NOMO-1 treated with DMSO at 0.1 percent for 48 hours (cell line): ENCODE measurements at regions not wholly inside any gene's neighbourhood (a gene's known extent, or its start where the extent isn't known, plus 50 kb on each side); places are given as distances from the start of the nearest gene placed in this dataset.

ENCODE experiments used
- DNase-seq: peaks from one replicate; lab custom pipeline; 2025; ENCODE audit not compliant: unreplicated experiment; lab: John Stamatoyannopoulos, UW

GRCh38 chr4:38582445-38582844 is 81.6 kb upstream of the KLF3 start:
- DNase-seq: no peak

GRCh38 chr4:38582889-38583470 is 81.0 kb upstream of the KLF3 start:
- no peak for DNase-seq

DNA sequence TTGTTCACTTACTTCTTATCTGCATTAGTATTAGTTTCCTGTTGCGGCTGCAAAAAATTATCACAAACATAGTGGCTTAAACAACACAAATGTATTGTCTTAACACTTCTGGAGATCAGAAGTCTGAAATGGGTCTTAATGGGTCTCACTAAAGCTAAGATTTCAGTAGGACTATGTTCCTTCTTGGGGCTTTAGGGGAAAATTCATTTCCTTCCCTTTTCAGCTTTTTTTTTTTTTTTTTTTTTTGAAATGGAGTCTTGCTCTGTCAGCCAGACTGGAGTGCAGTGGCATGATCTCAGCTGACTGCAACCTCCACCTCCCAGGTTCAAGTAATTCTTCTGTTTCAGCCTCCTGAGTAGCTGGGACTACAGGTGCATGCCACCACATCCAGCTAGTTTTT is 78.1 kb upstream of the KLF3 start:
- no peak for DNase-seq

- no peak for DNase-seq
These were observed 76.9 kb upstream of the KLF3 start for GRCh38 chr4:38587106-38587505.

DNA sequence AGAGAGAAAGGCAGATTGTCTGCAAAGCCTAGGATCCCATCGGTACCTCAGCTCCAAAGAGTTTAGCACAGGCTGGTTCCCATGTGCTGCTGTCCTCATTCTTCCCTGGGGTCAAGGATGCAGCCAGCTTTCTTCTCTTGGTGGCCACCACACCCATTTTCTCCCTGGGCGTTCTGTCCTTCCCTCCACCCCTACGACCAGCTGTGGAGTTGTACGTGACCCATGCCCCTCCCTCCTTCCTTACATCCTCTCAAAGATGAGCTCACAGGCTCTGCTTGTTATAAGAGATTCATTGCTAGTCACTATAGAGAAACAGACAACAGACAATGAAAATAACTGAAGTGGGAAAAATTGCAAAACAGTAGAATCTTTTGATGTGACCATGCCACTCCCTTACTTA is 74.0 kb upstream of the KLF3 start:
- no peak for DNase-seq

- DNase-seq: no peak
These were observed 72.2 kb upstream of the KLF3 start for GRCh38 chr4:38591617-38592337.

GRCh38 chr4:38598489-38598888 is 65.5 kb upstream of the KLF3 start:
- no peak for DNase-seq

DNA sequence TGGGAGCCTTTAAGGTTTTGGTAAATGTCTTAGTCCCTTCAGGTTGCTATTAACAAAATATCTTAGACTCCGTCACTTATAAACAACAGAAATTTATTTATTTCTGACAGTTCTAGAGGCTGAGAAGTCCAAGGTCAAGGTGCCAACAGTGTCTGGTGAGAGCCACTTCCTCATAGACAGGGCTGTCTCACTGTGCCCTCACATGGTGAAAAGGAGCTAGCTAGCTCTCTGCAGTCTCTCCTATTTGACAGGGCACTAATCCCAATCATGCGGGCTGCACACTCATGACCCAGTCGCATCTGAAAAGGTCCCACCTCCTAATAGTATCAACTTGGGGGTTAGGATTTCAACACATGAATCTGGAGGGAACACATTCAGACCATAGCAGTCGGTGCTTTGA is 63.4 kb upstream of the KLF3 start:
- no peak for DNase-seq

GRCh38 chr4:38601244-38601915 is 62.6 kb upstream of the KLF3 start:
- peak; percentile 20 for DNase-seq

GRCh38 chr4:38601916-38602291 is 62.1 kb upstream of the KLF3 start:
- no peak for DNase-seq

GRCh38 chr4:38603652-38604051 is 60.3 kb upstream of the KLF3 start:
- DNase-seq: no peak

GRCh38 chr4:38605181-38605752 is 58.7 kb upstream of the KLF3 start:
- DNase-seq: no peak

DNA sequence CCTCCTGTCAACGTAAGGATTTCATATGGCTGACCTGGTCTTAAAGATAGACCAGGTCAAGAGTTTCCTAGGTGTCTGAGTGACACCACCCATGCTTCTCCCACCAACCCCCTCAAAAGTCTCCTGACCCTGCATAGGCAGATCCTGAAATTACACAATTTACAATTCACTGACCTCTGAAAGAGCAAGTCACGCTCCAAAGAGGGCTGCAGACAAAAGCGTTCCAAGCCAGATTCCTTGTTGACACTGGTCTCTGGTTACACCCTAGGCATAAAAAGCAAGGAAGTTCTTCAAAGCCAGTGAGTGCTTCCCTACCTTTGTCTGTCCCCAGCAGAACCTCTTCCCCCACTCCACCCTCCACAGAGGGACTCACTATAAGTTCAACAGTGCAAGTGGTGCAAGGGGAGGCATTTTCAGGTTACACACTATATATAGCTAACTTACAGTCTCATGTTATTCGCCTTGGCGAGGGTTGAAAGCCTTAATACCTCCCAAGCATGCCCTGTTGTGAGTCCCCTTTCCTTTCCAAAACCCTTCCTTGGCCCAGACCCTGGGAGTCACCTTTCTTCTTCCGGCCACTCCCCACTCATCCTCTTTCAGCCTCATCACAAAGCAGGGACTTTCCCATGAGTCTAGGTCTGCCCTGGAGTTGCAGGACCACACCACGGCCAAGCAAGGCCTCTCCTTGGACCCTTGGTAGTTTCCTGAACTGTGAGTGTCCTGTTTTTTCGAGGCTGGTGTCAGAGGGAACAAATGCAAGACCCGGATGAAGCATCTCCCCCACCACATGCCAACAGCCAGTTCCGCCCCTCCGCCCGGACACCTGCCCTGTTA is 58.0 kb upstream of the KLF3 start:
- DNase-seq: no peak

DNA sequence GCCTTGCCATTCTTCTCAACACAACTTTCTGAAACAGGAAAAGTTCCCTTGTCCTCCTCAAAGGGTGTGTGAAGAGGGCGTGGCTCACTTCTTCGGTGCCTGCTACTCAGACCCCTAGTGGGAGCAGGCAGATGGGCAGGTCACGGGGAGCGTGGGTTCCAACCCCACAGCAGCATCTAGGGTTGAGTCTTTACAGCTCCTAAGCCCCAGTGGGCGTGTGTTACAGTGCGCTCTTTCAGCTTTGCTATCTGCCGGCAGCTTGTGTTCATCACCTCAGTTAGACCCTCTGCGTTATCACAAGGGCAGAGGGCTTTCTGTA is 57.5 kb upstream of the KLF3 start:
- no peak for DNase-seq

DNA sequence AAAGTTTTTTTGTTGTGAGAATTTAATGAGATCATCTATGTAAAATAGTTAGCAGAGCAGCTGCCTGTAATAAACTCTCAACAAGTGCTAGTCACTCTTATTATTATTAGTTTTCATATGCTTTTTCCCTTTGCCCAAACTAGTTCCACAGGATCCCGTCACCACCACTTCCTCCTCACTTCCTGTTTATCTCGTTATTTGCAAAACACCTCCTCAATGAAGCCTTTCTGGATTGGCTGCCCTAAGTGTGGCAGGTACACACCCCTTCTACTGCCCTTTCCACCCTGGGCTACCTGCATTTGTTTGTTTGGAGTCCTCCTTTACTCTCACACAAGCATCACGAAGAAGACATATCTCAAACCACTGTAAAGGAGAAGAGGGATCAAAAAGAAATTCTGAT is 54.4 kb upstream of the KLF3 start:
- DNase-seq: no peak

DNA sequence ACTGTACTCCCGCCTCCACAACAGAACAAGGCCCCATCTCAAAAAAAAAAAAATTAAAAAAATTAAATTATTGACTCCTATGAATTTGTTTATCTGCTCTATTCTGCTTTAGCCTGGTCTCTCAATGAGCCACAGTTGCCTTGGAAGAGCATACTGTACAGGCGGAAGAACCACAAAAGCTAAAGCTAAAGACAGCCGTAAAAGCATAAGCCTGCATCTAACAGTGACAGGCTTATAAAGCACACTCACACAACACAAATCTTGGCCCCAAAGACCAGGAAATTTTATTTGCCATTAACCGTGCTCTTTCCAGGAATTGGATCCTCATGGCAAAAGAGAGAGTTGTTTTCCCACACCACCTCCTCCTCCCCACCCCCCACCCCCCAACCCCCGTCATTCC is 53.5 kb upstream of the KLF3 start:
- no peak for DNase-seq

- DNase-seq: peak; percentile 22
These were observed 53.0 kb upstream of the KLF3 start for GRCh38 chr4:38610966-38611431.

DNA sequence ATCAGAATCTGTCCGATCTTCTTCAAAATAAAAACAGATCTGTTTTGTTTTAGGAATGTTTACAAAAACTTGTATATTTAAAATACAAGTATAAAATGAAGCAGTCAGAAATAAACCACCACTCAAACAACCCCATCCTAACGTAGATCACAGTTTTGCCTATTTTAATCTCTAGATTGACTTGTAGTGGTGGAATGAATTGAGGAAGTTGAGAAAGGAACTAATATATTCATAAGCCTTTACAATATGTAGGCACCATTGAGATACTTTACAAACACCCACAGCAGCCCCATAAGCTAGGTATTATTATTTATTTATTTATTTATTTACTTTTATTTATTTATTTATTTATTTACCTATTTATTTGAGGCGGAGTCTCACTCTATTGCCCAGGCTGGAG is 52.3 kb upstream of the KLF3 start:
- peak; percentile 55 for DNase-seq

GRCh38 chr4:38612646-38613414 is 51.2 kb upstream of the KLF3 start:
- no peak for DNase-seq
